DOHH2 (cell line): ENCODE measurements at regions not wholly inside any gene's neighbourhood (a gene's known extent, or its start where the extent isn't known, plus 50 kb on each side); places are given as distances from the start of the nearest gene placed in this dataset.

ENCODE experiments used
- CTCF ChIP-seq: fragments of 200-600 bp; sonication (generic); IDR thresholded peaks from one replicate; pipeline ENCODE4 v1.5.1; 2014; ENCODE audit warnings: antibody characterized with exemption, mild to moderate bottlenecking, low read depth, low read length; ENCODE audit not compliant: poor library complexity, severe bottlenecking
- EZH2phosphoT487 ChIP-seq: fragments of 200-600 bp; sonication (generic); IDR thresholded peaks from 2 replicates; pipeline ENCODE4 v1.6.1; 2017; ENCODE audit warnings: borderline replicate concordance, mild to moderate bottlenecking, antibody characterized with exemption, low read length, moderate library complexity, mixed read lengths

GRCh38 chr4:180098586-180098985 lies 2144.6 kb upstream of the TENM3 start:
- no peak for TF ChIP-seq CTCF
- TF ChIP-seq EZH2phosphoT487, result no peak
